ENCODE measurements at regions not wholly inside any gene's neighbourhood (a gene's known extent, or its start where the extent isn't known, plus 50 kb on each side); places are given as distances from the start of the nearest gene placed in this dataset.

DNA sequence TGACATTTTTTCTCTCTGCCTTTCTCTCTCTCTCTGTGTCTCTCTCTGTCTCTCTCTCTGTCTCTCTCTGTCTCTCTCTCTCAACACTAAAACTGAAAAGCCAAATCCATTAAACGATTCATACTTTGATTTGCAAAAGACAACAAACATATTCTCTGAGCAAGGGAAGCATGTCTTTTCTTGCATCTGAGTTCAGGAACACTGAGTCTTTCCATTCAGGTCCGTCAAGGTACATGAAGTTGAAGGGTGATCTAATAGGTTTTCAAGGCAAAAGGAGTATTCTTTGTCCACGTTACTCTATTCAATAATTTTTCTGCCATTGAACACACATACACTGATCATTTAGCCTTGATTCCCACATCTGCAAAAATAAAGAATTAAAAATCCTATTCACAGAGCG, 900.9 kb downstream of the BCL11B start:
- intact Hi-C loops (cut with micrococcal nuclease) = no loop called here
- CTCF ChIA-PET = no interaction called here
- H3K9me3 Mint-ChIP-seq = peaks cover 2% of the 10 kb centered on the region

GRCh38 chr14:98374136-98374535, 897.9 kb downstream of the BCL11B start:
- CTCF ChIA-PET = interaction anchor here (0.6 kb wide), 1 partner anchor 295 kb away, joined by 4 read pairs; no protein-coding TSS in a partner anchor

More for the DNA sequence above, 900.9 kb downstream of the BCL11B start:
- no peak overlapping the region for H3K27ac Mint-ChIP-seq
- DNase-seq = no peak
- peaks cover 24% of the 10 kb centered on the region for H3K4me1 Mint-ChIP-seq (ENCODE audit: low read depth)
- no peaks in the 10 kb centered on the region for H3K27me3 Mint-ChIP-seq (ENCODE audit: low read depth)
- H3K36me3 Mint-ChIP-seq (ENCODE audit: low read depth) = no peaks in the 10 kb centered on the region
- no peak overlapping the region for H3K4me3 Mint-ChIP-seq

GRCh38 chr14:98375566-98375965, 896.4 kb downstream of the BCL11B start:
- intact Hi-C loops (cut with micrococcal nuclease) = no loop called here
- Mint-ChIP-seq H3K9me3 (peaks cover 1% of the 10 kb centered on the region), H3K36me3 (ENCODE audit: low read depth) (no peaks in the 10 kb centered on the region), H3K27me3 (ENCODE audit: low read depth) (no peaks in the 10 kb centered on the region), H3K27ac (no peak overlapping the region), H3K4me1 (ENCODE audit: low read depth) (peaks cover 2% of the 10 kb centered on the region), H3K4me3 (no peak overlapping the region)
- no peak for DNase-seq
- CTCF ChIA-PET = no interaction called here

More at GRCh38 chr14:98374136-98374535, 897.9 kb downstream of the BCL11B start:
- no peak overlapping the region for H3K4me3 Mint-ChIP-seq
- DNase-seq = no peak
- peaks cover 10% of the 10 kb centered on the region for H3K4me1 Mint-ChIP-seq (ENCODE audit: low read depth)
- H3K27ac Mint-ChIP-seq = no peak overlapping the region
- peaks cover 1% of the 10 kb centered on the region for H3K9me3 Mint-ChIP-seq
- intact Hi-C loops (cut with micrococcal nuclease) = no loop called here
- no peaks in the 10 kb centered on the region for H3K27me3 Mint-ChIP-seq (ENCODE audit: low read depth)
- no peaks in the 10 kb centered on the region for H3K36me3 Mint-ChIP-seq (ENCODE audit: low read depth)

- no peak overlapping the region for H3K27ac Mint-ChIP-seq
- H3K27me3 Mint-ChIP-seq (ENCODE audit: low read depth) = no peaks in the 10 kb centered on the region
- DNase-seq = no peak
- H3K4me3 Mint-ChIP-seq = no peak overlapping the region
- peaks cover 1% of the 10 kb centered on the region for H3K9me3 Mint-ChIP-seq
- H3K36me3 Mint-ChIP-seq (ENCODE audit: low read depth) = no peaks in the 10 kb centered on the region
- CTCF ChIA-PET = no interaction called here
- no peaks in the 10 kb centered on the region for H3K4me1 Mint-ChIP-seq (ENCODE audit: low read depth)
- intact Hi-C loops (cut with micrococcal nuclease) = no loop called here
Measured at GRCh38 chr14:98379830-98380229, 892.2 kb downstream of the BCL11B start.

GRCh38 chr14:98382662-98383061, 889.3 kb downstream of the BCL11B start:
- no peaks in the 10 kb centered on the region for H3K36me3 Mint-ChIP-seq (ENCODE audit: low read depth)
- intact Hi-C loops (cut with micrococcal nuclease) = no loop called here
- no peak overlapping the region for H3K27ac Mint-ChIP-seq
- CTCF ChIA-PET = no interaction called here
- H3K4me3 Mint-ChIP-seq = no peak overlapping the region
- no peaks in the 10 kb centered on the region for H3K9me3 Mint-ChIP-seq
- no peak for DNase-seq
- H3K27me3 Mint-ChIP-seq (ENCODE audit: low read depth) = no peaks in the 10 kb centered on the region
- no peaks in the 10 kb centered on the region for H3K4me1 Mint-ChIP-seq (ENCODE audit: low read depth)

GRCh38 chr14:98385851-98386250, 886.1 kb downstream of the BCL11B start:
- no peak overlapping the region for H3K4me3 Mint-ChIP-seq
- intact Hi-C loops (cut with micrococcal nuclease) = no loop called here
- no peaks in the 10 kb centered on the region for H3K9me3 Mint-ChIP-seq
- CTCF ChIA-PET = no interaction called here
- H3K36me3 Mint-ChIP-seq (ENCODE audit: low read depth) = no peaks in the 10 kb centered on the region
- H3K27ac Mint-ChIP-seq = no peak overlapping the region
- no peak for DNase-seq
- H3K27me3 Mint-ChIP-seq (ENCODE audit: low read depth) = no peaks in the 10 kb centered on the region
- no peaks in the 10 kb centered on the region for H3K4me1 Mint-ChIP-seq (ENCODE audit: low read depth)

DNA sequence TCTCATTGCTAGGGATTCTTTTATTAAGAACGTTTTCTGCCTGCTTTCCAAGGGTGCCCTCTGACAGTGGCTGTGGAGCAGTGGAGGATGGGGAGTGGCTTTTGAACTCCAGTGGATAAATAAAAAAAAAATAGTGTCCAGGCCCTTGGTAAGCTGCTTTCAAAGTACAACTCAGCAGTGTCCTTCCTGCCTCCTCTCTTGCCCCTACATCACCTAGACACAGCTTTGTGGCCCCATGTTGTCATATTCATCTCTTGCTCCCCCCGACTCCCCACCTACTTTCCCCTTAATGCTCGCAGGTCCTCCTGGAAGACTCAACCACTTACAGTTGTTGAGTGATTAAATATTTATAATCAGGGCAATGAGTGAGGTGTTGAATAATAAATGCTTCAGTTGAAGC, 880.9 kb downstream of the BCL11B start:
- H3K4me1 Mint-ChIP-seq (ENCODE audit: low read depth) = no peaks in the 10 kb centered on the region
- H3K4me3 Mint-ChIP-seq = no peak overlapping the region
- H3K27ac Mint-ChIP-seq = no peak overlapping the region
- intact Hi-C loops (cut with micrococcal nuclease) = no loop called here
- H3K27me3 Mint-ChIP-seq (ENCODE audit: low read depth) = no peaks in the 10 kb centered on the region
- CTCF ChIA-PET = interaction anchor here (0.6 kb wide), 1 partner anchor 55 kb away, joined by 9 read pairs; no protein-coding TSS in a partner anchor
- no peaks in the 10 kb centered on the region for H3K36me3 Mint-ChIP-seq (ENCODE audit: low read depth)
- DNase-seq = no peak
- peaks cover 4% of the 10 kb centered on the region for H3K9me3 Mint-ChIP-seq

- peaks cover 4% of the 10 kb centered on the region for H3K9me3 Mint-ChIP-seq
- H3K27ac Mint-ChIP-seq = no peak overlapping the region
- CTCF ChIA-PET = interaction anchor here (0.5 kb wide), 1 partner anchor 12 kb away, joined by 3 read pairs; no protein-coding TSS in a partner anchor
- no peak overlapping the region for H3K4me3 Mint-ChIP-seq
- no peaks in the 10 kb centered on the region for H3K36me3 Mint-ChIP-seq (ENCODE audit: low read depth)
- no peak for DNase-seq
- intact Hi-C loops (cut with micrococcal nuclease) = no loop called here
- H3K4me1 Mint-ChIP-seq (ENCODE audit: low read depth) = no peaks in the 10 kb centered on the region
- no peaks in the 10 kb centered on the region for H3K27me3 Mint-ChIP-seq (ENCODE audit: low read depth)
Measured at GRCh38 chr14:98393527-98393926, 878.5 kb downstream of the BCL11B start.

DNA sequence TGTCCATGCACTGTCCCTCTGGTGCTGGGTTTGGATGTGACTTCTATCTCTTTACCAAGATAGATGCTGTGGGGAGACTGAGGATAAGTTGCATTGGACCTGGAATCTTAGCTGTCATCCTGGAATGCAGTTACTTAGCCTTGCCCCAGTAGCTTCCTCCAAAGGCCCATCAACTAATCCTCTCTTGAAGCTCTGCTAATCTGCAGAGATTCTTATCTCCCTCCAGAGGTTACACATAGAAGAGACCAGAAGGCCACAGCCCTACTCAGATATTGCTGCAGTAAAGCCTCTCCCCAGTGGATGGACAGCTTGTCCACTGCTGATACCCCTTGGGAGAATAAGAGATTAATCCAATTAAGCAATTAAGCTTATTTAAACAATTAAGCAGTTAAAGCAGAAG, 867.2 kb downstream of the BCL11B start:
- no peak overlapping the region for H3K4me3 Mint-ChIP-seq
- CTCF ChIA-PET = no interaction called here
- DNase-seq = no peak
- no peaks in the 10 kb centered on the region for H3K9me3 Mint-ChIP-seq
- no peaks in the 10 kb centered on the region for H3K27me3 Mint-ChIP-seq (ENCODE audit: low read depth)
- peaks cover 21% of the 10 kb centered on the region for H3K4me1 Mint-ChIP-seq (ENCODE audit: low read depth)
- no peaks in the 10 kb centered on the region for H3K36me3 Mint-ChIP-seq (ENCODE audit: low read depth)
- intact Hi-C loops (cut with micrococcal nuclease) = no loop called here
- no peak overlapping the region for H3K27ac Mint-ChIP-seq

GRCh38 chr14:98408024-98408555, 863.9 kb downstream of the BCL11B start:
- no peak for DNase-seq
- Mint-ChIP-seq H3K4me3 (no peak overlapping the region), H3K36me3 (ENCODE audit: low read depth) (no peaks in the 10 kb centered on the region), H3K4me1 (ENCODE audit: low read depth) (peaks cover 24% of the 10 kb centered on the region), H3K9me3 (no peaks in the 10 kb centered on the region), H3K27me3 (ENCODE audit: low read depth) (no peaks in the 10 kb centered on the region), H3K27ac (peak overlapping the region; percentile 47)
- intact Hi-C loops (cut with micrococcal nuclease) = no loop called here
- CTCF ChIA-PET = no interaction called here

- no peaks in the 10 kb centered on the region for H3K9me3 Mint-ChIP-seq
- no peaks in the 10 kb centered on the region for H3K36me3 Mint-ChIP-seq (ENCODE audit: low read depth)
- peaks cover 24% of the 10 kb centered on the region for H3K4me1 Mint-ChIP-seq (ENCODE audit: low read depth)
- intact Hi-C loops (cut with micrococcal nuclease) = no loop called here
- CTCF ChIA-PET = no interaction called here
- peak overlapping the region; percentile 47 for H3K27ac Mint-ChIP-seq
- no peak overlapping the region for H3K4me3 Mint-ChIP-seq
- H3K27me3 Mint-ChIP-seq (ENCODE audit: low read depth) = no peaks in the 10 kb centered on the region
- peak; percentile 45 for DNase-seq
Measured at GRCh38 chr14:98408713-98409112, 863.3 kb downstream of the BCL11B start.

GRCh38 chr14:98411154-98411553, 860.8 kb downstream of the BCL11B start:
- no peak for DNase-seq
- Mint-ChIP-seq H3K27me3 (ENCODE audit: low read depth) (no peaks in the 10 kb centered on the region), H3K36me3 (ENCODE audit: low read depth) (no peaks in the 10 kb centered on the region), H3K9me3 (no peaks in the 10 kb centered on the region), H3K4me3 (no peak overlapping the region), H3K4me1 (ENCODE audit: low read depth) (peaks cover 9% of the 10 kb centered on the region), H3K27ac (no peak overlapping the region)
- intact Hi-C loops (cut with micrococcal nuclease) = no loop called here
- CTCF ChIA-PET = no interaction called here

- no peak for DNase-seq
- CTCF ChIA-PET = no interaction called here
- H3K27me3 Mint-ChIP-seq (ENCODE audit: low read depth) = no peaks in the 10 kb centered on the region
- H3K4me3 Mint-ChIP-seq = no peak overlapping the region
- intact Hi-C loops (cut with micrococcal nuclease) = no loop called here
- no peak overlapping the region for H3K27ac Mint-ChIP-seq
- no peaks in the 10 kb centered on the region for H3K36me3 Mint-ChIP-seq (ENCODE audit: low read depth)
- H3K4me1 Mint-ChIP-seq (ENCODE audit: low read depth) = peaks cover 11% of the 10 kb centered on the region
- H3K9me3 Mint-ChIP-seq = no peaks in the 10 kb centered on the region
Measured at GRCh38 chr14:98412431-98412830, 859.6 kb downstream of the BCL11B start.

All from activated naive CD4-positive, alpha-beta T cell treated with anti-CD3 and anti-CD28 coated beads for 36 hours (primary cell).